ENCODE measurements at regions not wholly inside any gene's neighbourhood (a gene's known extent, or its start where the extent isn't known, plus 50 kb on each side); places are given as distances from the start of the nearest gene placed in this dataset.

DNA sequence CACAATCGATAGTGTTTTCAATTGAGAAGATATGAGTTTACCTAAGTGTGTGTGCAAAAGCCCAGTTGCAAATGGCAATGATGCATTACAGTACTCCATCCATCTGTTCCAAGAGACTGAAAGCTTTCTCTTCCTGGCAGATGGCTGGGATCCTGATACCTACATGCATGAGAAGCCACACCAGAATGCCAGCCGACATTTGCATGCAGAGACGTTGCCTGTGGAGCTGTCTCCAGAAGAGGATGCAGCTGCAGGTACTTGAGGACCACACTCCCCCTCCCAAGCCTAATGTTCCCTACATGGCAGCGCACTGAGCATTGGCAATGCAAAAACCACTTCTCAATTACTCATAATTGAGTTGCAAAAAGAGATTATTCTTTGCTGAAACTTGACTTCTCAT lies 332.1 kb downstream of the WDR11 start:
- no peak overlapping the region for H3K4me3 ChIP-seq (replicated peaks in 1 of 2; ENCODE audit: low read depth in 2 of 2, low read length in 2 of 2)
- no peak for TF ChIP-seq CTCF (IDR thresholded peaks at IDR 0.05; ENCODE audit: low read depth, low read length)

GRCh38 chr10:121183707-121184106 lies 332.5 kb downstream of the WDR11 start:
- no peak overlapping the region for H3K4me3 ChIP-seq (replicated peaks in 1 of 2; ENCODE audit: low read depth in 2 of 2, low read length in 2 of 2)
- no peak for TF ChIP-seq CTCF (IDR thresholded peaks at IDR 0.05; ENCODE audit: low read depth, low read length)
- no peak for DNase-seq (ENCODE audit: low read depth in 2 of 2)

More for the DNA sequence above, 332.1 kb downstream of the WDR11 start:
- DNase-seq (ENCODE audit: low read depth in 2 of 2): no peak

- no peak for TF ChIP-seq CTCF (IDR thresholded peaks at IDR 0.05; ENCODE audit: low read depth, low read length)
- H3K4me3 ChIP-seq (replicated peaks in 1 of 2; ENCODE audit: low read depth in 2 of 2, low read length in 2 of 2): no peak overlapping the region
- no peak for DNase-seq (ENCODE audit: low read depth in 2 of 2)
Observed at GRCh38 chr10:121185816-121186455, 334.8 kb downstream of the WDR11 start.

DNA sequence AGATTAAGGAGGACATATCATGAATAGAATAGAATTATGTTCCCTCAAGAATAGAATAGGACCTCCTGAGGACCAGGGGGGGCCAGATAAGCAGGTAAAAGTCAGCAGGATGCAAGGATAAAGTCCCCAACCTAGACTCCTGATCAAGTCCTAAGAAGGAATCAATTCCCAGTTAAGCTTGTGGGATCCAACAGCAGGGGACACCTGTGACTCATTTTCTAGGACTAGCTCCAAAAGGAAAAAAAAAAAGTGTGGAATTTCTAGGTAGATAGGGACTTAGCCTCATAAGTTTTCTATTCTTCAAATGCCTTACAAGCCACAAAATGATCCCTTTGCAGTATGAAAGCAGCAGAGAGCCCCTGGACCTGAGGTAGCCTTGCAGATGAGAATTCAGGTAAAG lies 336.2 kb downstream of the WDR11 start:
- TF ChIP-seq CTCF (IDR thresholded peaks at IDR 0.05; ENCODE audit: low read depth, low read length): no peak
- H3K4me3 ChIP-seq (replicated peaks in 1 of 2; ENCODE audit: low read depth in 2 of 2, low read length in 2 of 2): no peak overlapping the region
- no peak for DNase-seq (ENCODE audit: low read depth in 2 of 2)

- TF ChIP-seq CTCF (IDR thresholded peaks at IDR 0.05; ENCODE audit: low read depth, low read length): no peak
- DNase-seq (ENCODE audit: low read depth in 2 of 2): no peak
- no peak overlapping the region for H3K4me3 ChIP-seq (replicated peaks in 1 of 2; ENCODE audit: low read depth in 2 of 2, low read length in 2 of 2)
Observed at GRCh38 chr10:121188005-121188404, 336.8 kb downstream of the WDR11 start.

DNA sequence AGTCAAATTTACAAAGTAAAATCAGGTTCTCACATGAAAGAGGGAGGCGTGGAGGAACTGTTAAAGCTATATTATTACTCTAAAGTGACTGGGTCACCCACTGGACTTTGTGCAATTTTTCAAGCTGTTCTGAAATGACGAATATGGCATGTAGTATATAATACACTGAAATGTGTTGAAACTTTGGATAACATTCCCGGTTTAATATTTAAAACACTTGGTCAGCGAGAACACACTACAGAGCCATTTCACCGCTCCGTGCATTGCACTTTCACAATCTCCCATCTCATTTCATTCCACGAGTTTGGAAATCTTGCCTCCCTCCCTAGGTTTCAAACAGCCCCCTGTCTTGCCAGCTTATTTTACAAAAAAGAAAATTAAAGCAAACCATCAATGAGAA lies 337.9 kb downstream of the WDR11 start:
- no peak overlapping the region for H3K4me3 ChIP-seq (replicated peaks in 1 of 2; ENCODE audit: low read depth in 2 of 2, low read length in 2 of 2)
- no peak for DNase-seq (ENCODE audit: low read depth in 2 of 2)
- no peak for TF ChIP-seq CTCF (IDR thresholded peaks at IDR 0.05; ENCODE audit: low read depth, low read length)

Data from cardiac fibroblast (primary cell).